Natural killer cell treated with Interleukin-12 subunit alpha and Interleukin-12 subunit beta and Interleukin-15 and Interleukin-18, amount 100 ng/mL, for 72 hours (primary cell): ENCODE measurements at regions not wholly inside any gene's neighbourhood (a gene's known extent, or its start where the extent isn't known, plus 50 kb on each side); places are given as distances from the start of the nearest gene placed in this dataset.
"Not testable (repeated sequence)": the region's sequence is repeated elsewhere in the genome, so short reads cannot be mapped to it uniquely, and the experiment has no call there.

Experiments used
- ATAC-seq, 2 donors: fragments of 150-1000 bp; cut with Tn5 transposase in 1 of 2; sonication (Bioruptor Pico), chemical (Tn5 transposase) in 1 of 2; 2 replicates each; pipeline ENCODE4 v1.10.0; 2021
- DNase-seq: peaks from one replicate; pipeline ENCODE4 v3.0.0; 2022; ENCODE audit warnings: low spot score
- H3K27ac Mint-ChIP-seq, 2 donors: 1 replicate in 1 of 2; 2 replicates in 1 of 2; pipeline ENCODE4 v1.8.0; 2022; ENCODE audit warnings: mixed read lengths in 2 of 2, mild to moderate bottlenecking in 1 of 2, moderate library complexity in 1 of 2
- H3K27me3 Mint-ChIP-seq, 2 donors: 1 replicate in 1 of 2; 2 replicates in 1 of 2; pipeline ENCODE4 v1.8.0; 2022; ENCODE audit warnings: mixed read lengths in 2 of 2
- H3K36me3 Mint-ChIP-seq: one replicate; pipeline ENCODE4 v1.8.0; 2022; ENCODE audit warnings: mixed read lengths
- H3K4me1 Mint-ChIP-seq, 2 donors: 1 replicate in 1 of 2; 2 replicates in 1 of 2; pipeline ENCODE4 v1.8.0; 2022; ENCODE audit warnings: low read depth in 2 of 2, mixed read lengths in 2 of 2, mild to moderate bottlenecking in 1 of 2
- H3K4me3 Mint-ChIP-seq: one replicate; pipeline ENCODE4 v1.8.0; 2022; ENCODE audit warnings: mixed read lengths
- H3K9me3 Mint-ChIP-seq: 2 replicates; pipeline ENCODE4 v1.8.0; 2022; ENCODE audit warnings: mixed read lengths

DNA sequence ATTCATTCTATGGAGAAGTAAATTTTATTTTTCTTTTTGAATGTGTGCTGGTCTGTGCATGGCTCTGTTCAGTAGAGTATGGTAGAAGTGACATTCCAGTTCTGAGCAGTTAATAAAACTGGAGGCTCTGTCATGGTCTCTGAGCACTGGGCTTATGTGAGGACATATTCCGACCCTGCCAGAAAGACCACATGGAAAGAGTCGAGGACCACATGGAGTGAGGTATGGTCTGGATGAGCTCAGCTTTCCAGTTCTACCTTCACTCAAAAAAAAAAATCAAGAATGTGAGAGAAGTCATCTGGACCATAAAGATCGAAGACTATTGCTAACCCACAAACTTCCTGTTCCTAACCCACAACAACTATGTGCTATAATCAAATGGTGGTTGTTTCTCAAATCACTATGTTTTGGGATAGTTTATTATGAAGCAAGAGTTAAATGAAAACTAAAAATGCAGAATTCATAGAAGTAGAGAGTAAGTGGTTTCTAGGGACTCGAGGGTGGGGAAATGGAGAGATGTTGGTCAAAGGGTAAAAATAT lies 534.2 kb upstream of the ANO5 start:
- Mint-ChIP-seq H3K27ac (no peak overlapping the region), H3K36me3 (no peaks in the 10 kb centered on the region), H3K27me3 (no peaks in the 10 kb centered on the region), H3K9me3 (peaks cover 17% of the 10 kb centered on the region), H3K4me1 (no peaks in the 10 kb centered on the region), H3K4me3 (no peak overlapping the region)
- DNase-seq (no peak), ATAC-seq (no peak)

DNA sequence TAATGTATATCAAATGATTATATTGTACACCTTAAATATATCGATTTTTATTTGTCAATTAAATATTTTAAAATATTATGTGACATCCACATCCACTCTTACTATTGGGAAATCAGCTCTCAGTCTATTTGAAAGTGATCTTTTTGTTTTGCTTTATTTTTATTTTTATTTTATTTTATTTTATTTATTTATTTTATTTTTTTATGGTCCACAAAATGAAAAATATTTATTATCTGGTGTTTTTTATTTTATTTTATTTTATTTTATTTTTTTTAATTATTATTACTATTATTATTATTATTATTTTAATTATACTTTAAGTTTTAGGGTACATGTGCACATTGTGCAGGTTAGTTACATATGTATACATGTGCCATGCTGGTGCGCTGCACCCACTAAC lies 533.5 kb upstream of the ANO5 start:
- H3K27ac Mint-ChIP-seq, H3K4me1 Mint-ChIP-seq, DNase-seq, H3K4me3 Mint-ChIP-seq, H3K27me3 Mint-ChIP-seq, H3K36me3 Mint-ChIP-seq, ATAC-seq: not testable (repeated sequence)
- H3K9me3 Mint-ChIP-seq, result peaks cover 17% of the 10 kb centered on the region

DNA sequence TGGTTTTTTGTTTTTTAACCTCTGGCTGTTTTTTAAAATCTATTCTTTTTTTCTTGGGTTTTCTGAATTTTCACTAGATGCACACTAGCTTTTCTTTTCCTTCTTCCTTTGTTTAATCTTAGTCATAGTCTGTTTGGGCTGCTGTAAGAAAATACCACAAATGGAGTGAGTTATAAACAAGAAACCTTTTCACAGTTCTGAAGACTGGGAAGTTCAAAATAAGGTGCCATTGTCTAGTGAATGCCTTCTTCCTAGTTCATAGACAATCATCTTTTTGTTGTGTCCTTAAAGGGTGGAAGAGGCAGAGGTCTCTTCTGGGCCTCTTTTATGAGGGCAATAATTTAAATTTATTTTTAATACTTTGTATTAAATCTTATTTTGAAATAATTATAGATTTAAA lies 532.9 kb upstream of the ANO5 start:
- DNase-seq, result no peak
- ATAC-seq, result no peak
- Mint-ChIP-seq H3K27ac (no peak overlapping the region), H3K4me3 (no peak overlapping the region), H3K9me3 (peaks cover 21% of the 10 kb centered on the region), H3K36me3 (no peaks in the 10 kb centered on the region), H3K4me1 (no peaks in the 10 kb centered on the region), H3K27me3 (no peaks in the 10 kb centered on the region)

DNA sequence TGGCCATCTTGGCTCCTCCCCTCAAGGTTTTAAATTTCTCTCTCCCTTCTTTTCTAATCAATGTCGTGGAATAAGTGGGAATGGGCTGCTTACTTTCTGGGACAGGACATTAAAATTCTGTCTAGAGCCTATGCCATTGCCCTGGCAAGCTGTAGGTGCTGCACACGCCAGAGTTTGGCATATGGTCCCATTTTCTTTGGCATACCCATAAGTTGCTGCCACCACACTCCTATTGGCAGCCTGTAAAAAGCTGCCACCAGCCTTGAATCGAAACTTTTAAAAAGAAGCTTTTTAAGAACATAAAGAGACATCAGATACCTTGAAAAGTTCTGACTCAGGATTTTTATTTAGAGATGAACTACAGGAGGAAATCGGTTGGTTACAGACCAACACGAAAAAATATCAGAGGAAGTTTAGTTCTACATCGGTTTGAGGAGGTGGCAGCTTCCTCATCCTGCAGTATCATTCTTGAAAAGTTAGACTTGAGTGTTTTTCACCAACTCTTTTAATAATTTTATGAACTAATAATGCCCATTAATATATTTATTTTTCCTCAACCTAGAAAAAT lies 517.8 kb upstream of the ANO5 start:
- Mint-ChIP-seq H3K9me3 (peaks cover 6% of the 10 kb centered on the region), H3K27me3 (no peaks in the 10 kb centered on the region), H3K4me3 (no peak overlapping the region), H3K27ac (no peak overlapping the region), H3K4me1 (no peaks in the 10 kb centered on the region), H3K36me3 (peaks cover 4% of the 10 kb centered on the region)
- DNase-seq (no peak), ATAC-seq (no peak)

DNA sequence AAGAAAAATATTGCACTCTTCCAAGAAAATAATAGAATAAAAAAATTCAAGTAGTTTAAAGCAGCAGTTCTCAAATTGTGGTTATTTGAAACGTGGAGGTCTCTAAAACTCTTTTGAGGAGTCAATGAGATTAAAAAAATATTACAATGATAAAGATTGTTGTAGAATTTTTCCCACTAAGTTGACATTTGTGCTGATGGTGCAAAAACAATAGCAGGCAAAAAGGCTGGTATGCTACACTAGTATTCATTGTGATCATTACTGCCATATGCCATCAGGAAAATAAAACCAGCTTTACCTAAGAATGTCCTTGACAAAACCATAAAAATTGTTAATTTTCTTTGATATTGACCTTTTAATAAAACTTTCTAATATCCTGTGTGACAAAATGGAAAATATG lies 505.2 kb upstream of the ANO5 start:
- Mint-ChIP-seq H3K4me1 (no peaks in the 10 kb centered on the region), H3K27ac (no peak overlapping the region), H3K27me3 (no peaks in the 10 kb centered on the region), H3K4me3 (no peak overlapping the region), H3K36me3 (no peaks in the 10 kb centered on the region), H3K9me3 (peaks cover 6% of the 10 kb centered on the region)
- DNase-seq (no peak), ATAC-seq (no peak)

DNA sequence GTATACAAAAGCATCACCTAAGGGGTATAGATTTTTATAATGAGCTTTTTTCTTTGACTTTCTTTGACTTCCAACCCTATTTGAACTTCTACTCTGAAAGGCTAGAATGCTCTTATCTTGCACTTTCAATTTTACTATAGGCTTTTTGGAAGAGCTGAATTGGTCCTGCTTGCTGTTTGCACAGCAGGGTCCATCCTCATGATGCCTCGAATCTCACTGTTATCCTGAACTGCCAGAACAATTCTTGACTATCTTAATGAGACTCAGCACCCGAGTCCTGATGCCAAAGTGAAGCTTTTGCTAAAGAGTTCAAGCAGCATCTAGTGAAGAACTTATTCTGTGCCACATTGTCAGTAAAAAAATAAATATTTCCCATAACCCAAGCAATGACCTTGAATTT lies 488.3 kb upstream of the ANO5 start:
- H3K9me3 Mint-ChIP-seq, result peaks cover 9% of the 10 kb centered on the region
- no peak overlapping the region for H3K27ac Mint-ChIP-seq
- no peak for DNase-seq
- H3K4me1 Mint-ChIP-seq, result no peaks in the 10 kb centered on the region
- no peaks in the 10 kb centered on the region for H3K36me3 Mint-ChIP-seq
- no peak for ATAC-seq
- H3K27me3 Mint-ChIP-seq, result no peaks in the 10 kb centered on the region
- H3K4me3 Mint-ChIP-seq, result no peak overlapping the region

DNA sequence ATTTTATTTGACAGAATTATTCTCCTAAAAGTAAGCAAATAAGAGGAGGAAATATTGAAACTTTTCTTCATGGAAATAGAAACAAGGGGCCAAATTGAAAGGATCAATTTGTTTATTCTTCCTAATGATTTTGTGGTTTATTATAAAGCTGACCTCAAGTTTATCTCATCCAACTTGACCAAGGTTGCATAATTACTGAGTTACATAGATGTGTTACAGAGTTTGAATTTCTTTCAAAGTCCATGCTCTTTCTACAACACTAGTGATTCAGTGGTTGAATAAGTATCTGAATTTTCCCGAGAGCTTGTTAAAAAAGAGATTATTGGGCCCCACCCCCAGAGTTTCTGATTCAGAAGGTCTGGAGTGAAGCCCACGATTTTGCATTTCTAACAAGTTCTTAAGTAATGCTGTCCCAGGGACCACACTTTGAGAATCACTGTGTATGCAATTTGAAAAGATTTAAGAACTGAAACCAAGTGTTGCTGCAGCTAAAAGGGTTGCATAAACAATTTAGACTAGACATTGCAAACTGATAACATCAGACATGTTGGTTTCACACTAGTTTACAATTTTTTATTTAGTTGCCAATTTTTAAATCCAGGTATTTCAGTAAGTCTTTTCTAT lies 485.7 kb upstream of the ANO5 start:
- Mint-ChIP-seq H3K27ac (no peak overlapping the region), H3K9me3 (peaks cover 12% of the 10 kb centered on the region), H3K4me3 (no peak overlapping the region), H3K36me3 (no peaks in the 10 kb centered on the region), H3K27me3 (no peaks in the 10 kb centered on the region), H3K4me1 (no peaks in the 10 kb centered on the region)
- no peak for DNase-seq
- ATAC-seq, result no peak

DNA sequence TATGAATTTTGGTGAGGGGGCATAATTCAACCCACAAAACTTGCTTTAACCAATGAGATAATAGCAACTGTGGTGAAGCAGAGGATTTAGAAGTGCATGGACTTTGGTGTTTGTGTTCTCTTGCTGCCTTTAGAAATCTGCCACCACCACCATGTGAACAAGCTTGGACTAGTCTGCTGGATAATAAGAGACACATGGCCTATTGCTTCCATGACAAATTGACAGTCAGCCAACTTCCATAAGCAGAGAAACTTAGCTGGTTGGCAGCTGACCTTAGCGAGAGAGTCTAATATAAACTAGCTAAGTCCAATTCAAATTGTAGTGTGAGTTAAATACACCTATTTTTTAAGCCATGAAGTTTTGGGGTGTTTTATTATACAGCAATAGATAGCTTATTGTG lies 482.1 kb upstream of the ANO5 start:
- H3K36me3 Mint-ChIP-seq, result no peaks in the 10 kb centered on the region
- no peaks in the 10 kb centered on the region for H3K27me3 Mint-ChIP-seq
- no peak overlapping the region for H3K27ac Mint-ChIP-seq
- H3K4me3 Mint-ChIP-seq, result no peak overlapping the region
- DNase-seq (no peak), ATAC-seq (no peak)
- H3K9me3 Mint-ChIP-seq, result peaks cover 13% of the 10 kb centered on the region
- H3K4me1 Mint-ChIP-seq, result no peaks in the 10 kb centered on the region

DNA sequence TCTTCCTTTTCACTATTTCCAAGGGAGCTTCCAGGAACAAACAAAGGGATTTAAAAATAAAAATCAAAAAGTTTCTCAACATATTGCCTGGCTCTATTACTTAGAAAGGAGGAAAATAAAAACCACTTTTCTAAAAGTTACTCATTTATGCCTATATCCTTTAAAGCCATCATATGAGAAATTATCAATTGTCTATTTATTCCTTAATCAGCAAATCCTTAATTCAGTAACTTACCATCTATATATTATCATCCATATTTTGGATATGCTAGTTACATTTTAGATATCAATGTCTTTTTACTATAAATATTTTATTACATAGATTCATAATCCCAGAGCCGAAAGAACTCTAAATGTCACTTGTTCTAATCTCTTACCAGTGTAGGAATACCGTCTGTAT lies 481.5 kb upstream of the ANO5 start:
- no peaks in the 10 kb centered on the region for H3K4me1 Mint-ChIP-seq
- ATAC-seq, result no peak
- H3K27me3 Mint-ChIP-seq, result no peaks in the 10 kb centered on the region
- H3K4me3 Mint-ChIP-seq, result no peak overlapping the region
- peaks cover 13% of the 10 kb centered on the region for H3K9me3 Mint-ChIP-seq
- no peak for DNase-seq
- no peaks in the 10 kb centered on the region for H3K36me3 Mint-ChIP-seq
- H3K27ac Mint-ChIP-seq, result no peak overlapping the region

DNA sequence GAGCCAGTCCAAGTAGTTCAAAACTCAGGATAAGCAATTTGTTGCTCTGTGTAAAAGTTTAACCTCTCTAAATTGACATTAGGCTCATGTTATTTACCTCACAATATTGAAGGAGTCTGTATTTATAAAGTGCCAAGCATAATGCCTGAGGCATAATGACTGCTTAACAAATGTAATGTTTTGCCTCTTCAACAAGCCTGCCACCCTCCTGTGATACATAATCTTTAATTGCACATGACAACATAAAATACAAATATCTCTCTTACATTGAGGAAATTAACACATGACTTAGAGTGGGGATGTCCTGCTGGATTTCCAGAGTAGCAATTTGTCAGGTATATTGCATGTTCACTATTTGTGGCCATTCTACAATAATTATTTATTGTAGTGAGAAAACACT lies 469.2 kb upstream of the ANO5 start:
- peaks cover 3% of the 10 kb centered on the region for H3K36me3 Mint-ChIP-seq
- DNase-seq, result no peak

DNA sequence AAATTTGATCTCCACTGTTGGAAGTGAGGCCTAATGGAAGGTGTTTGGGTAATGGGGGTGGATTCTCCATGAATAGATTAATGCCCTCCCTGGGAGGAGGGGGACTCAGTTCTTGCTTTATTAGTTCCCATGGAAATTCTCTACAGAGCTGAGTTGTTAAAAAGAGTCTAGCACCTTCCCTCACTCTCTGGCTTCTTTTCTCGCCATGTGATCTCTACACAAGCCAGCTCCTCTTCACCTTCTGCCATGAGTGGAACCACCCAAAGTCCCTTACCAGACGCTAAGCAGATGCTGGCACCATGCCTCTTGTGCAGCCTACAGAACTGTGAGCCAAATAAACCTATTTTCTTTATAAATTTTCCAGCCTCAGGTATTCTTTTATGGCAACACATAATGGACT lies 465.8 kb upstream of the ANO5 start:
- peaks cover 8% of the 10 kb centered on the region for H3K36me3 Mint-ChIP-seq
- no peak for ATAC-seq
- no peak for DNase-seq
- no peaks in the 10 kb centered on the region for H3K27me3 Mint-ChIP-seq
- no peaks in the 10 kb centered on the region for H3K4me1 Mint-ChIP-seq
- no peak overlapping the region for H3K27ac Mint-ChIP-seq
- no peak overlapping the region for H3K4me3 Mint-ChIP-seq
- peaks cover 13% of the 10 kb centered on the region for H3K9me3 Mint-ChIP-seq

More for the DNA sequence above, 469.2 kb upstream of the ANO5 start:
- peaks cover 11% of the 10 kb centered on the region for H3K9me3 Mint-ChIP-seq
- H3K27me3 Mint-ChIP-seq, result no peaks in the 10 kb centered on the region
- H3K4me3 Mint-ChIP-seq, result no peak overlapping the region
- H3K4me1 Mint-ChIP-seq, result no peaks in the 10 kb centered on the region
- no peak for ATAC-seq
- H3K27ac Mint-ChIP-seq, result no peak overlapping the region

DNA sequence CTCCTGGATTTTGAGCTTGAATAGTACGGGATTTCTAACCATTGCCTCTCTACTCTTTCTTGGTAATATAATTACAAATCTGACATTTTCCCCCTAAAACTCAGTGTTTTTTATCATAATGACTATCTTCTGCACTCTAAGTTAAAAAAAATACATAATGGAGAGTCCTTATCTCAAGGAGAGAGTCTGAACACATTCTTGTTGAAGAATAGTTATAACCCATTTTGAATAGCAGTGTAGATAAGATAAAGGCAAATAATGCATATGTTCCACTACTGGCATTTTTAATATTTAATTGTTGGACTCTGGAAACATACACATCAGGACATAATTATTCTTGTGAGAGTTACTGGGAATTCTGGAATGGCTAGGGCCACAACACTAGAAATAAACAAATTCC lies 456.5 kb upstream of the ANO5 start:
- ATAC-seq, result no peak
- H3K4me3 Mint-ChIP-seq, result no peak overlapping the region

DNA sequence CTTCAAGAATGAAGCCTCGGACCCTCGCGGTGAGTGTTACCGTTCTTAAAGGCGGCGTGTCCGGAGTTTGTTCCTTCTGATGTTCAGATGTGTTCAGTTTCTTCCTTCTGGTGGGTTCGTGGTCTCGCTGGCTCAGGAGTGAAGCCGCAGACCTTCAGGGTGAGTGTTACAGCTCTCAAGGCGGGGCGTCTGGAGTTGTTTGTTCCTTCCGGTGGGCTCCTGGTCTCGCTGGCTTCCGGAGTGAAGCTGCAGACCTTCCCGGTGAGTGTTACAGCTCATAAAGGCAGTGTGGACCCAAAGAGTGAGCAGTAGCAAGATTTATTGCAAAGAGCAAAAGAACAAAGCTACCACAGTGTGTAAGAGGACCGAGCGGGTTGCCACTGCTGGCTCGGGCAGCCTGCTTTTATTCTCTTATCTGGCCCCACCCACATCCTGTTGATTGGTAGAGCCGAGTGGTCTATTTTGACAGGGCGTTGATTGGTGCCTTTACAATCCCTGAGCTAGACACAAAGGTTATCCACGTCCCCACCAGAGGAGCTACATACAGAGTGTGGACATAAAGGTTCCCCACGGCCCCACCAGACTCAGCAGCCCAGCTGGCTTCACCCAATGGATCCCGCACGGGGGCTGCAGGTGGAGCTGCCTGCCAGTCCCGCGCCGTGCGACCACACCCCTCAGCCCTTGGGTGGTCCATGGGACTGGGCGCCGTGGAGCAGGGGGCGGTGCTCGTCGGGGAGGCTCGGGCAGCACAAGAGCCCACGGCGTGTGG lies 440.2 kb upstream of the ANO5 start:
- not testable (repeated sequence) for DNase-seq, H3K4me1 Mint-ChIP-seq, H3K27me3 Mint-ChIP-seq, ATAC-seq, H3K4me3 Mint-ChIP-seq
- Mint-ChIP-seq H3K36me3 (peaks cover 25% of the 10 kb centered on the region), H3K27ac (peak overlapping the region in 1 of 2 donors; percentile 34), H3K9me3 (peaks cover 19% of the 10 kb centered on the region)

More for the DNA sequence above, 456.5 kb upstream of the ANO5 start:
- no peak for DNase-seq
- Mint-ChIP-seq H3K36me3 (peaks cover 12% of the 10 kb centered on the region), H3K27me3 (no peaks in the 10 kb centered on the region), H3K4me1 (no peaks in the 10 kb centered on the region), H3K27ac (no peak overlapping the region), H3K9me3 (peaks cover 15% of the 10 kb centered on the region)

DNA sequence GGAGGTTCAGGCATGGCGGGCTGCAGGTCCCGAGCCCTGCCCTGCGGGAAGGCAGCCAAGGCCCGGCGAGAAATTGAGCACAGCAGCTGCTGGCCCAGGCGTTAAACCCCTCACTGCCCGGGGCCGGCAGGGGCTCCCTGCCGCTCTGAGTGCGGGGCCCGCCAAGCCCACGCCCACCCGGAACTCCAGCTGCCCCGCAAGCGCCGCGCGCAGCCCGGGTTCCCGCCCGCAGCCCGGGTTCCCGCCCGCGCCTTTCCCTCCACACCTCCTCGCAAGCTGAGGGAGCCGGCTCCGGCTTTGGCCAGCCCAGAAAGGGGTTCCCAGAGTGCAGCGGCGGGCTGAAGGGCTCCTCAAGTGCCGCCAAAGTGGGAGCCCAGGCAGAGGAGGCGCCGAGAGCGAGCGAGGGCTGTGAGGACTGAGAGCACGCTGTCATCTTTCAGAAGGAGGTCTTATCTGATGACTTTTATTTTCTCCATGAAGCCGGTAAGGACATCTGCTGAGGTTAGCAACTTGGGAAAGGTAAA lies 439.6 kb upstream of the ANO5 start:
- peaks cover 25% of the 10 kb centered on the region for H3K36me3 Mint-ChIP-seq
- not testable (repeated sequence) for H3K27me3 Mint-ChIP-seq, H3K4me3 Mint-ChIP-seq, DNase-seq, H3K4me1 Mint-ChIP-seq, ATAC-seq, H3K27ac Mint-ChIP-seq
- H3K9me3 Mint-ChIP-seq, result peaks cover 19% of the 10 kb centered on the region
